ENCODE measurements at regions not wholly inside any gene's neighbourhood (a gene's known extent, or its start where the extent isn't known, plus 50 kb on each side); places are given as distances from the start of the nearest gene placed in this dataset.

GRCh38 chr5:86878250-86878649 lies 260.5 kb downstream of the COX7C start:
- H3K36me3 ChIP-seq, result no peaks in the 10 kb centered on the region
- in situ Hi-C loops (cut with MboI; ENCODE audit: low pct_ligation_motif_present in 1 of 4, low pct_unique_long_range_greater_than_20kb in 1 of 4, low sequenced_read_pairs in 3 of 4) (no loop called here), intact Hi-C loops (cut with DNase I; ENCODE audit: low total_unique reads) (no loop called here)
- H3K27ac ChIP-seq, result no peak overlapping the region
- no peaks in the 10 kb centered on the region for H3K9me3 ChIP-seq
- TF ChIP-seq CTCF (IDR thresholded peaks at IDR 0.05) (no peak), EP300 (IDR thresholded peaks at IDR 0.05; ENCODE audit: low read depth) (no peak), POLR2A (IDR thresholded peaks at IDR 0.05) (no peak), POLR2AphosphoS5 (IDR thresholded peaks at IDR 0.05) (no peak)
- no peaks in the 10 kb centered on the region for H3K4me1 ChIP-seq
- H3K27me3 ChIP-seq, result no peaks in the 10 kb centered on the region
- no peak overlapping the region for H3K4me3 ChIP-seq
- no peak for DNase-seq

GRCh38 chr5:86879086-86879485 lies 261.3 kb downstream of the COX7C start:
- no peak overlapping the region for H3K4me3 ChIP-seq
- intact Hi-C loops (cut with DNase I; ENCODE audit: low total_unique reads), result no loop called here
- no peaks in the 10 kb centered on the region for H3K27me3 ChIP-seq
- TF ChIP-seq POLR2A (IDR thresholded peaks at IDR 0.05) (no peak), POLR2AphosphoS5 (IDR thresholded peaks at IDR 0.05) (no peak), CTCF (IDR thresholded peaks at IDR 0.05) (no peak), EP300 (IDR thresholded peaks at IDR 0.05; ENCODE audit: low read depth) (no peak)
- no peaks in the 10 kb centered on the region for H3K36me3 ChIP-seq
- no peak for DNase-seq
- H3K27ac ChIP-seq, result no peak overlapping the region
- H3K4me1 ChIP-seq, result no peaks in the 10 kb centered on the region
- H3K9me3 ChIP-seq, result no peaks in the 10 kb centered on the region
- in situ Hi-C loops (cut with MboI; ENCODE audit: low pct_ligation_motif_present in 1 of 4, low pct_unique_long_range_greater_than_20kb in 1 of 4, low sequenced_read_pairs in 3 of 4), result no loop called here

- no peaks in the 10 kb centered on the region for H3K9me3 ChIP-seq
- no peak for DNase-seq
- intact Hi-C loops (cut with DNase I; ENCODE audit: low total_unique reads) (no loop called here), in situ Hi-C loops (cut with MboI; ENCODE audit: low pct_ligation_motif_present in 1 of 4, low pct_unique_long_range_greater_than_20kb in 1 of 4, low sequenced_read_pairs in 3 of 4) (no loop called here)
- no peaks in the 10 kb centered on the region for H3K36me3 ChIP-seq
- no peak for TF ChIP-seq POLR2AphosphoS5 (IDR thresholded peaks at IDR 0.05)
- H3K27me3 ChIP-seq, result no peaks in the 10 kb centered on the region
- no peak overlapping the region for H3K27ac ChIP-seq
- no peaks in the 10 kb centered on the region for H3K4me1 ChIP-seq
- H3K4me3 ChIP-seq, result no peak overlapping the region
- WGBS, 2 donors (ENCODE audit: low coverage in 1 of 2), result 49% methylated on average over 4 of the region's 4 CpGs; no CpG with 5 or more reads in 1 of the 2 donors
Observed at GRCh38 chr5:86880344-86880743, 262.6 kb downstream of the COX7C start.

- peak; percentile 10 for DNase-seq
- Histone ChIP-seq H3K27ac (no peak overlapping the region), H3K4me1 (no peaks in the 10 kb centered on the region), H3K9me3 (no peaks in the 10 kb centered on the region), H3K36me3 (no peaks in the 10 kb centered on the region), H3K27me3 (no peaks in the 10 kb centered on the region), H3K4me3 (no peak overlapping the region)
- in situ Hi-C loops (cut with MboI; ENCODE audit: low pct_ligation_motif_present in 1 of 4, low pct_unique_long_range_greater_than_20kb in 1 of 4, low sequenced_read_pairs in 3 of 4) (no loop called here), intact Hi-C loops (cut with DNase I; ENCODE audit: low total_unique reads) (no loop called here)
- 66% methylated on average over 3 of the region's 3 CpGs; no CpG with 5 or more reads in 1 of the 2 donors for WGBS, 2 donors (ENCODE audit: low coverage in 1 of 2)
- no peak for TF ChIP-seq POLR2A (IDR thresholded peaks at IDR 0.05)
- TF ChIP-seq POLR2AphosphoS5 (IDR thresholded peaks at IDR 0.05), result no peak
- TF ChIP-seq CTCF (IDR thresholded peaks at IDR 0.05), result peak; percentile 32 to 59 (median 44)
Observed at GRCh38 chr5:86880785-86881492, 263.2 kb downstream of the COX7C start.

GRCh38 chr5:86881493-86882090 lies 263.9 kb downstream of the COX7C start:
- WGBS, 2 donors (ENCODE audit: low coverage in 1 of 2), result 96 to 100% methylated on average over 1 of the region's 1 CpG
- intact Hi-C loops (cut with DNase I; ENCODE audit: low total_unique reads), result no loop called here

More at GRCh38 chr5:86881493-86882090, 263.9 kb downstream of the COX7C start:
- no peak for DNase-seq
- H3K27ac ChIP-seq, result no peak overlapping the region
- no peak overlapping the region for H3K4me3 ChIP-seq
- H3K4me1 ChIP-seq, result no peaks in the 10 kb centered on the region
- H3K27me3 ChIP-seq, result no peaks in the 10 kb centered on the region
- TF ChIP-seq EP300 (IDR thresholded peaks at IDR 0.05; ENCODE audit: low read depth) (no peak), POLR2AphosphoS5 (IDR thresholded peaks at IDR 0.05) (no peak), POLR2A (IDR thresholded peaks at IDR 0.05) (no peak), CTCF (IDR thresholded peaks at IDR 0.05) (no peak)
- no peaks in the 10 kb centered on the region for H3K9me3 ChIP-seq
- H3K36me3 ChIP-seq, result no peaks in the 10 kb centered on the region
- in situ Hi-C loops (cut with MboI; ENCODE audit: low pct_ligation_motif_present in 1 of 4, low pct_unique_long_range_greater_than_20kb in 1 of 4, low sequenced_read_pairs in 3 of 4), result no loop called here
